Hepatic stellate cell (primary cell): ENCODE measurements at regions not wholly inside any gene's neighbourhood (a gene's known extent, or its start where the extent isn't known, plus 50 kb on each side); places are given as distances from the start of the nearest gene placed in this dataset.
"Not testable (repeated sequence)": the region's sequence is repeated elsewhere in the genome, so short reads cannot be mapped to it uniquely, and the experiment has no call there.

Source experiments
- DNase-seq: peaks from one replicate; pipeline ENCODE4 v3.0.0; 2011; ENCODE audit warnings: low spot score

DNA sequence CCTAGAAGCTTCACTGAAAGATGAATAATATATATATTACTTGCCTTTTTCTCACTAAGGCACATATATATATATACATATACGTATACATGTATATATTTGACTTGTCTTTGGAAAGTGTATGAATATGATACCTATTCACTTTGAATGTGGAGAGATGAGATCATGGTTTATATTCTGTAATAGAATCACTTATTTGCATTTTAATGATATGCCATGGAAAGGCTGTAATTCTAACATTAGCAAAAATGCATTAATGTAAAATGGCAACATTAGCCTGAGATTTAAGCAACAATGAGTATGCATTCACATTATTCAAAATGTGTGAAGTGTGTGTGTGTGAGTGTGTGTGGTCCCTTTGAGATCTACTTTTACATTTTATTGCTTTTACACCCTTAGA is 54.5 kb upstream of the PRKD1 start:
- DNase-seq, result no peak

DNA sequence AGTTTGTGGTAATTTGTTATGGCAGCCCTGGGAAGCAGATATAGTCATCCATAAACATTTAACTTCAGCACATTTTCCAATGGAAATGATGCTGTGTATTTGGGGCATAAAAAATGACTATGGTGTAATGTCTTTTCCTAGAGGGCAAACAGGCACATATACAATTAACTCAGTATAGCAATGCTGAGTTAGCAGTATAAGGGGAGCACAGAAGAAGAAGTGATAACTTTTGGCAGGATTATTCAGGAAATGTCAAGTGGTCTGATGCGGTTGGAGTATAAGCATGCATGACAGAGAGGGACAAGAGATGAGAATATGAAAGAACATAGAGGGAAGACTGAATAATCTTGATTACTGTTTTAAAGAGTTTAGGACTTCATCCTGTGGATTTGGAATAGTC is 55.3 kb upstream of the PRKD1 start:
- no peak for DNase-seq

DNA sequence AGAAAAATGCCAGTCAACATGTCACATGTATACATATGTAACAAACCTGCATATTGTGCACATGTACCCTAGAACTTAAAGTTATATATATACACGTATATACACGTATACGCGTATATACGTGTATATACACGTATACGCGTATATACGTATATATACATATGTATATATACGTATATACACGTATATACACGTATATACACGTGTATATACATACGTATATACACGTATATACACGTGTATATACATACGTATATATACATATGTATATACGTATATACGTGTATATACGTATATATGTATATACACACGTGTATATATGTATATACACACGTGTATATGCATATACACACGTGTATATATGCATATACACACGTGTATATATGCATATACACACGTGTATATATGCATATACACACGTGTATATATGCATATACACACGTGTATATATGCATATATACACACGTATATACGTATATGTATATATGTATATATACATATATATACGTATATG is 62.8 kb upstream of the PRKD1 start:
- DNase-seq, result not testable (repeated sequence)

DNA sequence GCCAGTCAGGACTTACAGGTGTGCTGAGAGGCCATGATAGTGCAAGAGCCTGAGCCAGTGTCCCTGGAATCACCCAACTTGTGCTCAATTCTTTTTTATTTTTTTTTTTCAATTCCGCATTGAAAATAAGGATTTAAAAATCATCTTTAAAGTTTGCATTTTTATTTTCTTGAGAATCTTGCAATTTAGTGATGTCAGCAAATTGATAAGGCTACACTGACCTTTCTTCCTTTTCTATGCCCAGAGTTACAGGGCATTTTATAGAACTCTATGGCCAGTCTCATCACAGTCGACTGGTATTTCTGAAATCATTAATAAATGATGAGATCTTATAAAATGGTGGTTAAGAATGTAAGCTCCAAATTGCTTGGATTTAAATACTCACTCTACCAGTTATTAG is 63.3 kb upstream of the PRKD1 start:
- no peak for DNase-seq

DNA sequence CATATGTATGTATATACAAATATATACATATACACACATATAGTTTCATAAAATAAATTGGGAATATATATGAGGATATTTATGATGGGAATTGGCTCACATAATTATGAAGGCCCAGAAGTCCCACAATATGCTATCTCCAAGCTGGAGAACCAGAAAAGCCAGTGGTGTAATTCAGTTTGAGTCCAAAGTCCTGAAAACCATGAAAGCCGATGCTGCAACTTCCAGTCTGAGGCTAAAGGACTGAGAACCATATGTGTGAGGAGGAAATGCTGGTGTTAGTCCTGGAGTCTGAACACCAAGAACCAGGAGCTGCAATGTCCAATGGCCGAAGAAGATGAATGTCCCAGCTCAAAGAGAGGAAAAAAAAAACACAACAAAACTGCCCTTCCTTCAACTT is 65.5 kb upstream of the PRKD1 start:
- DNase-seq, result no peak

DNA sequence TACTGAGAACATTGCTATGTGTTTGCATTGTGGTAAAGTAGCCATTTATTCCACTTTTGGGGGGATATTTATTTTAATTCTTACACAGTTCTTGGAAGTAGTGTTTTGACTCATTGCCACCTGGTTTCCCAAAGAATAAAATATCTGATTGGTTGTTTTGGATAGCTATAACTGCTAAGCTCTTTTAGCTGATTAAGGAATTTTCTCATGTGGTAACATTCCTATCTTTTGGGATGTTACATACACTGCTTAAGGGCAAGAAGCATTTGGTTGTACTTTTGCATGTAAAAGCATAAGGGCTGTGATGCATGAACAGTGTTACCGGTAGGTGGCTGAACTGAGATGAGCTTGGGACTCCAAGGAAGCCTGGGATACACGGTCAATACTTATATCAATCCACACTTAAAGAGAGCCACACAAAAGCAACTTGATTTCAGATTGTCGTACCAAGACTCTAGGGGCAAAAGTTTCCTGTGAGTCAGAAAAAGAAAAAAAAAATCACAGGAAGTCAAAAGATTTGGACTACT is 71.4 kb upstream of the PRKD1 start:
- DNase-seq, result no peak

DNA sequence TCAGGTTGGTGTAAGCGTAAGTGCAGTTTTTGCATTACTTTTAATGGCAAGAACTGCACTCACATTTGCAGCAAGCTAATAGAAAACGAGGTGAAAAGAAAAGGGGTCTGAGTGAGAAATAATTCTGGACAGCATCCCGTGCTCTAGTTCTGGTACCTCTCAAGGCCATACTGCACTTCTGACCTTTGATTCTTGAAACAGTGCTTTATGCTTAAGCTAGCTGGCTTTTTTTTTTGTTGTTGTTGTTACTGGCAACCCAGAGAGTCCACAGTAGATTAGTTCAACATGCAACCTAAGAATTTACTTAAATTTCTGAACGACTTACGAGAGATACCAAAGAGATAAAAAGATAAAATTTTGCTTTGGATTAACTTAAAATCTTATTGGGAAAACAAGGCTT is 75.2 kb upstream of the PRKD1 start:
- no peak for DNase-seq

DNA sequence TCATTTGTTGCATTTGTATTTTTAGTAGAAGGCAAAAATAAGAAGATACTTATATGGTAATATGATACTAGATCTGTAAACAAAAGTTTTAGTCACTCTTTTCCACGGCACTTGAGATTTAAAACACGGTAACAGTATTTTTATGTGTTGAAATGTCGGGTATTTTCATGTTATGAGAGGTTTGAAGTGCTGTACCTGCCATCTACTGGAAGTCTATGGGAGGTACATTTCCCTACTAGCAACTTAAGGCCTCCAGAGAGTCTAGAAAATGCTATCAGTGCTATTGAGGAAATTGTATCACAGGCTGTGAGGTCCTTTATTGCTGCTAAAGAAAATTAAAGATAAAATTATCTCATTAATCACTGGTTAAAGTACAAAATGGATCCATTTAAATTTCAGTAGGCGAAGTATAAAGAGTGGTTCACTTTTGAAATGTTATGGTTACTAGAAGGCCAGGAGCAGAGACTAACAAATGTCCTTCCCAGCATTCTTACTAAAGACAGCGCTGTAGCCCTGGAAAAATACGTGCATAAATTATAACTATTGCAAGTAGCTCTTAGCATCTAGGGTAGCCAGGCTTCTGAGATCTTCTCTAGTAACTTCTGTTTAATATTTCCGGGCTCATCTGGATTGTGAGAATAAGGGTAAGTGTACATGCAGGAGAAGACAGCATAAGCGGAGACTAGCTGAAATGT is 77.6 kb upstream of the PRKD1 start:
- peak; percentile 33 for DNase-seq

DNA sequence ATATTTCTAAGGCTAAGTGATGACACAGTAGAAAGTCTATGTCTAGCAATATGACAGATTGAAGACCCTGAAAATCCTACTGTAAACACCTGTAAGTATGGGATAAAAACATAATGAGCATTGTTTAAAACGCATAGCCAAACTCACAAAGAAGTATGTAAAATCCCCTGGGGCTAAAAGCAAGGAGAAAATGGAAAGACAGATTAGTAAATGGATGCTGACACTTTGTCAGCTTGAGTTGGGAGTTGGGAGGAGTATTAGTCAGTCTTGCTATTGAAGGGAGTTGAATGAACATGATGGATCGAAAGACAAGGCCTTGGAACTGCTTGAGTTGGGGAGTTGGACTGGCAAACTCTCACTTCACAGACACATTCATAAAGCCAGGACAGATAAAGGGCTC is 79.0 kb upstream of the PRKD1 start:
- no peak for DNase-seq

DNA sequence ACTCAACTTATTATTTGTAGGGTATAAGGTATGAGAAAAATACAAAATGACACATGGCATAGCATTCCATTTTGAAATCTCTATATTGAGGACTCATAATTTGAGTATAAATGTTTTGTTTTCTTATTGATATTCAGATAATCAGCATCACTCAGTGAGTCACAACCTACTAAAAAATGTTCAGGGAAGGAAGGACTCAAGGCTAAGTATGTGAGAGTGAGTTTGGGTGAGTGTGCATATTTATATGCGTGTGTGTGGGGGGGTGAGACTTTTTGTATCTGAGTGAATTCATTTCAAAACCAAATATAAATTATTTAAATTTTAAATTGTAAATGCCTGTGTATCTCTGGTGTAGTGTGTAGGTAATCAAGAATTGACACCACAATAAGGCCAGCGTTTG is 87.8 kb upstream of the PRKD1 start:
- peak; percentile 9 for DNase-seq

DNA sequence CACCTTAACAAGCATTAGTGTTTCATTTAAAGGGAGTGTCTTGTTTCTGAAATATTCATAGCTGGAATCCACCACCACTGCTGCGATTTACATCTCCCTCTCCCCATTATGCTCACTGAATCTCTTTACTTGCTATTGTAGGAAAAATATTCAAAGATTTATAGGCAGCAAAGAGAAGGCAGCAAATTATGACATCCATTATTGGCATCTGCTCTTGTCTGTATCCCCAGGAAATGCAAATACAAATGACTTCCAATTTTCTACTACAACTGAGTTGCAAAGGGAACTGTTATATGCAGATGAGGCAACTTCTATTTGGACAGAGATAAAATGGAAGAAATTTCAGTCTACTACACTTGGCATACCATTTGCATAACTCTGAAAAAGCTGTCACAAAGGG is 88.4 kb upstream of the PRKD1 start:
- DNase-seq, result no peak

DNA sequence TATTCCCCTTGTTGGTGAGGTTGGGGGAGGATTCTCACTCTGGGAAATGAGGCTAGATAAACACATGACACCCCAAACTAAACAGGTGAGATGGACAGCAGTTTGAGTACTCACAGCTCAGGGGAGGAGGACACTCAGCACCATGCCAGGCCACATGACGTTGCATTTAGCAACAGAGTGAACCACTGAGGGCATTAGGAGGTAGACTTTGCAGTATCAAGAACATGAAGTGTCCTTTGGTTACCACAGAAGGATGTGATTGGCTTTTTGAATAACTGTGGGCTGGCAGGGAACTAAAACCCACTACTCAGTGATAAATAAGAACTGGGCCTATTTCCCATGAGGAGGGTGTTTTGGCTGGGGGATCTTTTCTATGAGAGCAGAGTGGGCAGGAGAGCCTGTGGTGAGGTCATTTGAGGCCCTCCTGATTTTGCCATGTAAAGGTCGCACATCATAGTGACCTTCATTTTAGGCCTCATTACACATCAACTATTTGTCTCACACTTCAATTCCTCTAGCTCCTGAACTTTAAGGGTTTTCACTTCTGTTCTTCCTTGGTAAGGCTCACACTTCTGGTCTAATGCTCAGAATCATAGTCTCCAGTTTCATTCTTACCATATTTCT is 89.8 kb upstream of the PRKD1 start:
- no peak for DNase-seq

DNA sequence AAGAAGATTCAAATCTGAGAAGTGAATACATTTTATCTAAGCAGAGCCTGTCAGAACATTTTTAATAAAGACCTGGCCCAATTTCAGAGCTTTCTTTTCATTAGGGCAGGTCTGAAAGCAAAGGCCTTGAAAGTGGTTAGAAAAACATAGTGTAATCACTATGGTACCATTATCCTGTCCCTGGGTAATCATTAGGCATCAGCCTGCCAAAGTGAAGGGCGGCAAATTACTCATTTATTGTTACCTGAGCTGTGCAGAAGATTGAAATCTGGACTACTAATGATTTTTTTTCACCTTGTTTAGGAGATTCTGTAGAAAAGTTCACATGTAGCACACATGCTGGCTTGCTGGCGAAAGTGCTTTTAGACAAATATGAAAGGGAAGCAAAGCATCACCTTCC is 92.6 kb upstream of the PRKD1 start:
- no peak for DNase-seq

DNA sequence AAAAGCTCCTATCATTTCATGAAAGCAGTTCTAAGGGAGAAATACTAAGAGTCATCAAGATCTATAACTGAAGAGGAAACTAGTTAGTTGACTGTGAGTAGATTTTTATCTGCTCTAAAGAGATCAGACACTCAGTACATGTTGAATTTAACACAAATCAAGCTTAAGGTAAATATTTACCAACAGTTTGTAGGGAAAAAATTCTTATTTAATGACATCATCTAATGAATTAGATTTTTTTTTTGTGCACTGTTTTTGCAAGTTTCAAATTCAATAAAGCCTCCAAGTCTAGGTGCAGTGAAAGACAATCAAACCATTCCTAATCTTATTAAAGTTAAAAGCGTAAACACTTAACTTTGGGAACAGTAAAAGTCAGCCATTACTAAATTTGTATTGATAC is 93.0 kb upstream of the PRKD1 start:
- no peak for DNase-seq

DNA sequence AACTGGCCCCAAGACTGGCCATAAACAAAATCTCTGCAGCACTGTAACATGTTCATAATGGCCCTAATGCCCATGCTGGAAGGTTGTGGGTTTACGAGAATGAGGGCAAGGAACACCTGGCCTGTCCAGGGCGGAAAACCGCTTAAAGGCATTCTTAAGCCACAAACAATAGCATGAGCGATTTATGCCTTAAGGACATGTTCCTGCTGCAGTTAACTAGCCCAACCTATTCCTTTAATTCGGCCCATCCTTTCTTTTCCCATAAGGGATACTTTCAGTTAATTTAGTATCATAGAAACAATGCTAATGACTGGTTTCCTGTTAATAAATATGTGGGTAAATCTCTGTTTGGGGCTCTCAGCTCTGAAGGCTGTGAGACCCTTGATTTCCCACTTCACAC is 95.7 kb upstream of the PRKD1 start:
- not testable (repeated sequence) for DNase-seq

DNA sequence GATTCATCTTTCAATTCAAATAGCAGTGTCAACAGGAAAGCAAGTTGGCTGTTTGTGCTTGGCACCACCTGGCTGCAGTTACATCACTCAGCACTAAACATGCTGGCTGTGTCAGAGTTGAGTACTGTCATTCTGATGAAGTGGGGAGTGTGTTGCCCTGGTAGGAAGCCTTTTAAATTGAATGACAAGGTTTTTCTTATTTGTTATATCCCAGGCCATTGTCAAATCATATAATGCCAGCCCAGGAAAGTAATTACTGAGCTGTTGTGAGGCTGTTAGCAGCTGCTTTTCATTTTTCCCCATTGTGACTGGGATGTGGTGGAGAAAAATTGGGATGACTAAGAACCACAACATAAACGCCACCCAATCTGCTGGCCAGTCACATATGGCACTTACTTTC is 106.5 kb upstream of the PRKD1 start:
- DNase-seq, result no peak

DNA sequence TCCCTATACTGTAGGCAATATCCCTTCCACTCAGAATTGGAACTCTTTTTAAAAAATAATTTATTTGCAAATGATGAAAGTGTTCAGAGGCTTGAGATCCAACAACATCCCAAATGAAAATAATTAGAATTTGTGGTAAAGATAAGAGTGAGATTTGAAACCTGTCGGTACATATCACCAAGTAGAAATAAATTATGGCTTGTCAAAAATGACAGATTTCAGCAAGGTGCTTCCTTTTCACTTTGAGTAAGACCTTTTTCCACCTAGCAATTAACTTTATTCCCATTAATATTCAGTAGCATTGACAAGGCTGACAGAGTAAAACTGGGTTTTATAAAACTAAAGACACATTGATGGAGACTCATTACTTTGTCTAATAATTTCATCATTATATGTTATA is 107.7 kb upstream of the PRKD1 start:
- no peak for DNase-seq

DNA sequence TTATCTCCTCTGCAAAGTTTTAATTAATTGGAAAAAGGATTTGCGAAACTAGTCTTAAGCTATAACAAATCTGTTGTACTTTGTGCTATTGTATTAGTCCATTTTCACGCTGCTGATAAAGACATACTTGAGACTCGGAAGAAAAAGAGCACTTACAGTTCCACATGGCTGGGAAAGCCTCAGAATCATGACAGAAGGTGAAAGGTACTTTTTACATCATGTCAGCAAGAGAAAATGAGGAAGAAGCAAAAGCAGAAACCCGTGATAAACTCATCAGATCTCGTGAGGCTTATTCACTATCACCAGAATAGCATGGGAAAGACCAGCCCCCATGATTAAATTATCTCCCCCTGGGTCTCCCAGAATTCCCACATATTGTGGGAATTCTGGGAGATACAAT is 118.1 kb upstream of the PRKD1 start:
- DNase-seq, result no peak

DNA sequence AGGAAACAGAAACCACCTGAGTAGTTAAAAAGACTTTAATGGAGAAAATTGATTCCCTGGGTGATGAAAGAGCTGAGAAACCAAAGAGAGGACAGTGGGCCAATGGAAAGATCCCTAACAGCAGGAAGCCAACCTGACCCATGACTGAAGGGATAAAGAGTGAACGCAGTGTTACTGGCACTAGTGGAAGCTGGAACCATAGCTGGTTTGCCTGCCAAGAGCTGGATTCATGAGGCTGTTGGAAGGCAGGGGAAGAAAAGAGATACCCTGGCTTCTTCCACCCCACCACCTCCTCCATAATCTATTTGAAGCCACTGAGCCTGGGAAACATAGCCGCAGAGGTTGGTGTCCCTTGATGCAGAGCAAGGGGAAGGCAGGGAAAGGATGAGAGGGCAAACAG is 125.5 kb upstream of the PRKD1 start:
- no peak for DNase-seq

DNA sequence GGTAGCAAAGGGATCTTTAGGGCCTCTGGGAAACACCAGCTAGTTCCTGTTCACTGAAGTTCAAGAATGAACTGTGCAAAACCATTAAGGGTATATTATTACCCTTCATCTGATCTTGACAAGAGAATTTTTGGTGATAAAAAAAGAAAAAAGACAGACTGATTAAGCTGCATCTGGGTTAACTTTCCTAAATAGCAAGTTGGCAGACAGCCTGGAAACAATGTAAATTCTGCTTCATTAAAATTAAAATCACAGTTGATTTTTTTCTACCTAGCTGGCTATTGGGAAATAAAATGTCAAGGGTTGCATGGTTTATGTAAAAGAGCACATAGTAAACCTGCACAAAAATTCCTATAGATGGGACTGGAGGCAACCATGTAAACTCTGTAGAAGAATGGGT is 126.6 kb upstream of the PRKD1 start:
- no peak for DNase-seq

DNA sequence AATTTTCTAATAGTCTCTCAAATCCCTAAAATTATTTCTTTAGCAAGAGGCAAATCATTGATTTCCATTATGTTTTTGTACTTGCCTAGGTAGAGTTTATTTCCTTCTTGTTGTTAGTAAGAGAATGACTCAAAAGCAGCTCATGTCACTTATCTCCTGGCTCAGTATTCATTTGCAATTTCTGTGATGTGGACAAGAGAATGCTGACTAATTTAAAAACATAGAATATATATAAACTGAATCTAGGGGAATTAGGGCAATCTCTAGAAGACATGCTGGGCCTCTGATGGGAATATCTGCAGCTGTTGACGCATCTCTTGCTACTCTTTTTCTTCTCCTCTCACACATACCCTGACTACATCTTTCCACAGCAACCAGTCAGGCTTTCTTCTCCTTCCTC is 130.8 kb upstream of the PRKD1 start:
- no peak for DNase-seq

DNA sequence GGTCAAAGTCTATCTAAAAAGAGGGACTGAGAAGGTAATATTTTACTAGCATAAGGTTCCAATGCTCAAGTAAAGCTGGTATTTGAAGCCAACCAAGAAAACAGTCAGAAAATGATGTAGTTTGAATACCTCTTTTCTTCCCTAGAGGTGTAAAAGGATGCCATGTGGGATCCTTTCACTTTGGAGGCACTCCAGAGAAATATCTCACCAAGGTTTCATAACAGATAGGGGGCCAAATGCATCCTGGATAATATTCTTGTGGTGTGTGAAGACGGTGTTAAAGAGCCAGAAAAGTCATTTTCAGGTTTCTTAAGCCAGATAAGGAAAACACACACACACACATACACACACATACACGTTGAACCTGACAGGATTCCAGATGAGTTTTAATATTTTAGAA is 136.1 kb upstream of the PRKD1 start:
- DNase-seq, result no peak

DNA sequence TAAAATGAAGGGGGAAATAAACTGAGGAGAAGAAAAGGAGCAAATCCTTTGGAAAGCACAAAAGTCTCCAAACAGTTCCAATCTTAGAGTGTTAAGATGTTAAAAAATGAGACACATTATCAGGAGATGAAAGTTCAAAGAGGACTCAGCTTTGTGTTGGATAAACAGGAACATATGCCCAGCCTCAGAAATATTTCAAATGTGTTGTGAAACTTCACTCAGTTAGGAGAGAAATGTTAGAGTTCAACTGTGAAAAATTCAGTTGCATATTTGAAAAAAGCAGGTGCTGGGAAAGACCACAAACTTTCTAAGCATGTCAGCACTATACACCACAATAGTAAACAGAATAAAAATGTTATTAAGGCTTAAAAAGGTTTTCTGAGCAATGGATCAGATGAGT is 136.8 kb upstream of the PRKD1 start:
- DNase-seq, result no peak

DNA sequence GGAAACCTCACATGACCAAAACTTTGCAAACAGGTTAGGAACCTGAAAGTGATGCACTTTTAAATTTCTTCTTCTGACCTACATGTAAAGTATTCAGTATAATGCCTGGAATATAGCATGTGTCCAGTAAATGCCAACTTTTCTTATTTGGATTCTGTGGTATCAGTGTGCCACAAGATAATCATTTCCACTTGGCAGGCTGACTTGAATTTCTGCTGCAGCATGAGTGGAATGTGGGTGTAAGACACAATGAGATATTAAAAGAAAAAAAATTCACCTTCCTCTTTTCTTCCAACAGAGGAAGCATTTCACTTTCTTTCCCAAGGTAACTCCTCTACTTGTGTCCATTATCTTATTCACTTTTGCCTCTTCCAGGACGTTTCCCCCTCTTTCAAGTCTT is 141.9 kb upstream of the PRKD1 start:
- DNase-seq, result no peak
